SIG-M5 treated with dmso at 0.1 percent for 504 hours (cell line): ENCODE measurements at regions not wholly inside any gene's neighbourhood (a gene's known extent, or its start where the extent isn't known, plus 50 kb on each side); places are given as distances from the start of the nearest gene placed in this dataset.
"Not testable (repeated sequence)": the region's sequence is repeated elsewhere in the genome, so short reads cannot be mapped to it uniquely, and the experiment has no call there.

Source experiments
- DNase-seq: peaks from one replicate; lab custom pipeline; 2025; ENCODE audit not compliant: unreplicated experiment; lab: John Stamatoyannopoulos, UW

DNA sequence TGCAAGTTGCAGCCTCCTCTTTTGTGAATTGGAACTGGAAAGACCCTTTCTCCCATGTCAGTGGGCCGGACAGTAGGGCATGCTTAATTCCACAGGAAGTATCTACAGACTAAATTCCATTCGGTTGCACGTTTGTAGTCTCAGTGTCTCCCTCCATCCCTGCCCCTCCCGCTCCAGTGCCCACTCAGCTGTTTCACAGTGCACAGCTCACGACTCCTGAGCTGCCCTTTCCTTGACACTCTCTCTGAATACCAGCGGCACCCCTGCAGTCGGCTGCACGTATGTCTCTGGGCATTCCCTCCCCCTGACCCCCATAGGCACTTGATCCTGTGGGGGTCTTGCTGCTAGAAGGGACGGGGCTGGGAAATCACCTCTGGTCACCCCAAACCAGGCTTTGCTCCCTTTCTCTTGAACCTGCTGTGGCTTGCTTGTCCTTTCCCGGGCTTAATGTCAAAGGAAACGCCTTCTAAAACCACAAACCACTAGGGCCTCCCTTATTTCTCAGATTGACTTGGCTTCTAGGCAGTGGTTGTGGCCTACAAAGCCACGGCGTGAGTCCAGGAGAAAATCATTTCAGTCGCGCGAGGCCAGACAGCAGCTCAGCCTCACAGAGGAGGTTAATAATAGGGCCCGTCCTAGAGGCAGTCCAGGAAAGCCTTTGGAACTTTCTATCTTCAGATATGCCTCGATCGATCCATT is 365.3 kb upstream of the PROX1 start:
- DNase-seq: no peak

GRCh38 chr1:213623064-213623581 is 364.6 kb upstream of the PROX1 start:
- no peak for DNase-seq

DNA sequence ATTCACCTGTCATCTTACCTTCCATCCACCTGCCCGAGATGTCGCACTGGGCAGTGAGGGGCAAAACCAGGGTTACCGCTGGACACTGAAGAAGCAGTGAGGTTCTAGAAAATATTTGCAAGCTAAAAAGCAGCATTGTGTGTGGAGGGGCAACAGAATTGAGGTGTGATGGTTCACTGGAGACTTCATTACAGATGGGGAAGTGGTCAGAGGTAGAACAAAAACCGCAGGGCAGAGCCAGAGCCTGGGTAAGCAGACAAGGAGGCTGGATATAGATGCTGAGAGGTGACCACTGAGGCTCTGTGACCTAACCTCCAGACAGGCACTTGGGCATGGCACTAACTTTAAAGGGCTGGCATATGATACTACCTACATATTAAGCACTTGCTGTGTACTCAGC is 363.9 kb upstream of the PROX1 start:
- DNase-seq: no peak

DNA sequence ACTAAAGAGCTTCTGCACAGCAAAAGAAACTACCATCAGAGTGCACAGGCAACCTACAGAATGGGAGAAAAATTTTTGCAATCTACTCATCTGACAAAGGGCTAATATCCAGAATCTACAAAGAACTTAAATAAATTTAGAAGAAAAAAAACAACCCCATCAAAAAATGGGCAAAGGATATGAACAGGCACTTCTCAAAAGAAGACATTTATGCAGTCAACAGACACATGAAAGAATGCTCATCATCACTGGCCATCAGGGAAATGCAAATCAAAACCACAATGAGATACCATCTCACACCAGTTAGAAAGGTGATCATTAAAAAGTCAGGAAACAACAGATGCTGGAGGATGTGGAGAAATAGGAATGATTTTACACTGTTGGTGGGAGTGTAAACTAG is 351.0 kb upstream of the PROX1 start:
- DNase-seq: not testable (repeated sequence)

DNA sequence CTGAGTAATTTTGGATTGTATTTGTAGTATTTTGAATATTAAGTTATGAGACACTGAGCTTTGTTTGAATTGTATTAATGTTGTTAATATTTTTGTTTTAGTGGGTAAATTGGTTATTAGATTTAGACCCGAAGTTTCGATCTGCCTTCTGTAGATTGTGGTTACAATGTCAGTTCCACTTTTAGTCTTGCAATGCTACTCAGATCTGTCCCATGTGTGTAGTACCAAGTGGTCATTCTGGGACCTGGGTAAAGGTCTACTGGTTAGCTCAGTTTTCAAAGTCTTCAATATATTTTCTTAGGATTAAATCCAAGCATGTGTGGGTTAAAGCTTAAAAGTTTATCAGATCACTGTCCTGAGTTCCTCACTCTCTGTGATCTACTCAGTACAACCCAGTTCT is 346.5 kb upstream of the PROX1 start:
- DNase-seq: no peak

- DNase-seq: no peak
Measured at GRCh38 chr1:213643360-213643759, 344.4 kb upstream of the PROX1 start.

- no peak for DNase-seq
Measured at GRCh38 chr1:213647864-213648650, 339.7 kb upstream of the PROX1 start.

- no peak for DNase-seq
Measured at GRCh38 chr1:213649373-213649772, 338.4 kb upstream of the PROX1 start.

DNA sequence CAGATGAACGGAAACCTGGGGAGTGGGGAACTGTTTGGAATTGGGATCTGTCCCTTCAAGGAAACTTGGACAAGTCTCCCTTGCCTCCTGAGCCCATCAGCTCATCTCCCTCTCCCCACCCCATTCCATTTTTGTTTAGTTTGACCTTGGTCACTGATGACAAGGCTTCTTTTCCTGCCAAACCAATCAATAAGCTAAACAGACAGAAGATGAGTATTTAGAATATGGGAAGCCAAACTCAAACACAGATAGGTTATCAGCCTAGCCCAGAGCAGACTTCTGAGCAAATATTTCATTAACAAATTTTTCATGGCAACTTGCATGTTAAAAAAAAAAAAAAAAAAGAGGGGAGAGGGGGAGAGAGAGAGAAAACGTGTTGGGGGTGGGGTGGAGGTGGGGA is 337.2 kb upstream of the PROX1 start:
- DNase-seq: no peak

- DNase-seq: no peak
Measured at GRCh38 chr1:213651077-213651476, 336.7 kb upstream of the PROX1 start.

DNA sequence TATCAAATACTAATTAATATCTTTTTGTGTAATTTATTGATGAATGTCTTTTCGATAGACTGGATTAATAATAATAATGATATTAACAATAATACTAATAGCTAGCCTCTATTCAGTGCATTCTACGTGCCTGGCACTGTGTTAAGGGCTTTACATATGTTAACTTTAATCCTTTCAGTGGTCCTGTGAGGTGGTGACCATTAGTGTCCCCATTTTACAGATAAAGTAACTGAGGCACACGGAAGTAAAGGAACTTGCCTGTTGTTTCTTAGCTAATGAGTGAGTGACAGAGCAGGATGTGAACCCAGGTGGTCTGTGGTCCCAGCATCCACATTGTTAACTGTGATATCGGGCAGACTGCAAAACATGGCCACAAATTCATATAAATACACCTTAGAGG is 335.7 kb upstream of the PROX1 start:
- no peak for DNase-seq

- DNase-seq: no peak
Measured at GRCh38 chr1:213656039-213656438, 331.7 kb upstream of the PROX1 start.

GRCh38 chr1:213656503-213656902 is 331.3 kb upstream of the PROX1 start:
- DNase-seq: no peak

DNA sequence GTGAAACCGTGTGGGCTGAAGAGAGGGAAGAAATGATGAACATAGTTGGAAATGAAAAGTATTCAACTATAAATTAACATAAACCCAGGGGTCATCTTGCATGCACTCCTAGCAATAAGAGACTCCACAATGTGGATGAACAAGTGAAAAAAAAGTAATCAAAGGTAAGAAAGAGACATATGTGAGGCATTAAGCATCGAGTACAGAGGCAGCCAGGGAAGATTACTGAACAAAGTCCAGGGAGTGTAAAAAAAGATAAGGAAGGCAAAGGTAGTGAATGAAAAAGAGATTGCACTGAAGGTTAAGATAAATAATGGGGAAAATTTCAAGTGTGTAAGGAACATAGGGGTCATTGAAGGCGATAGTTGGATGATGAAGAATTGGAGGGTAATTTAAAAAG is 330.8 kb upstream of the PROX1 start:
- DNase-seq: no peak

DNA sequence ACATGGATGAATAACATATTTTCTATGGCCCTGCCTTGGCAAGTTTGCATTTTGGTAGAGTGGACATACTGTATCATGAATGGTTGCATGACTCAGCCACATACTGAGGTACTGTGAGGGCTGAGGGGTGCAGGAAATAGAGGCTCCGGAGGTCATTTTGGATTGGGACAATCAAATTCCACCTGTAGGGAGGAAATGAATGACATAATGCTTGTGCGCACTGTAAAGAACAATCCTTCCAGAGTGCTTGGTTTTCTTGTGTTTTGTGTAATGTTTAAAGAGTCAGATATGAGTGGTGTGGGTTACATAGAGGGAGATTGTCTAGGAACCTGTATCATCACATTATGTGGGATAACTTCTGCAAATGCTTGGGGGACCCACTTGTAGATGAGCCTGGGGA is 329.9 kb upstream of the PROX1 start:
- DNase-seq: no peak

DNA sequence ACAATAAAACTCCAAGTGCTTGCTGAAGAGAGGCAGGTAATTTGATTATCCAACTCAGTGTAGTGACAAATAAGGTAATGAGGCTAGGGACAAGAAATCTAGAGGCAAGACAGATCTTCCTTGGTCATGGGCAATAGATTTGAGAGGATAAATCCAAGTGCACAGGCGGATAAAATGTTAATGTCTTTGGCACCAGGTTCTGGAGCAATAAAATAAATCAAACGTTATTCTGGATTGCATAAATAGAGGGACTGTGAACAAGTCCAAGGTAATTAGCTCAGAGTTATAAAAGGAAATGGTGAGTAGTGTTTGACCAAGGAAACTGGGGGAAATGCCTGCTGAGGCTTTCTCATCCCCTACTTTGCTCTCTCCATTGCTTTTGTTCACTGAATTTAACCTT is 329.3 kb upstream of the PROX1 start:
- DNase-seq: no peak

- no peak for DNase-seq
Measured at GRCh38 chr1:213659580-213660547, 327.9 kb upstream of the PROX1 start.

DNA sequence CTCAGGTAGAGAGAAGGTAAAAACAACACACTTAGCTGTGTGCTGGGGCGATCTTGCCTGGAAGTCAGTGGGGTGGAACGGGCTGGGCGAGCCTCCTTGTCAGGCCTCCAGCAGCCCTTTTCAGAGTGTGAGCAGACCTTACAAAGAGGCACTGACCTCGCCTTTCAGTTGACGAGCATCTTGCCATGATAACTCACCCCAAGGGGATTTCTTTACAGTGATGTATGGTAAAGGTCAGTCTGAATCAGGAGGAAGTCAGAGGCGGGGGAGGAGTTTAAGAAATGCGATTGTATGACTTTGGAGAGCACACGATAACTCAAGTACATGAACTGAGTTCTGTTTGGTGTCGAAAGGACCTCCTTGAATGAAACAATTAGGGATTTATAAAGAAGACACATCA is 326.5 kb upstream of the PROX1 start:
- no peak for DNase-seq

- DNase-seq: no peak
Measured at GRCh38 chr1:213666113-213666512, 321.7 kb upstream of the PROX1 start.

GRCh38 chr1:213666922-213667321 is 320.9 kb upstream of the PROX1 start:
- DNase-seq: no peak

- DNase-seq: no peak
Measured at GRCh38 chr1:213669512-213669911, 318.3 kb upstream of the PROX1 start.
